GM10248 (cell line): ENCODE measurements at regions not wholly inside any gene's neighbourhood (a gene's known extent, or its start where the extent isn't known, plus 50 kb on each side); places are given as distances from the start of the nearest gene placed in this dataset.

Source experiments
- CTCF ChIA-PET: fragments of 300-600 bp; sonication (Branson Sonifier 250); formaldehyde crosslinking; extraction: SDS; loops from one replicate; lab custom pipeline; 2021; ENCODE audit warnings: antibody characterized with exemption; lab: Yijun Ruan, JAX
- POLR2A ChIA-PET: fragments of 350-650 bp; sonication (Branson Sonifier 250); formaldehyde crosslinking; extraction: SDS; loops from one replicate; lab custom pipeline; 2020; ENCODE audit warnings: antibody characterized with exemption; lab: Yijun Ruan, JAX
- DNase-seq: peaks from one replicate; pipeline ENCODE4 v3.0.0; 2012; ENCODE audit errors: extremely low spot score
- CTCF ChIP-seq: IDR thresholded peaks from 2 replicates; pipeline ENCODE4 v1.5.1; 2012; ENCODE audit warnings: mild to moderate bottlenecking, low read depth; ENCODE audit errors: extremely low read depth, missing control alignments, control extremely low read depth

DNA sequence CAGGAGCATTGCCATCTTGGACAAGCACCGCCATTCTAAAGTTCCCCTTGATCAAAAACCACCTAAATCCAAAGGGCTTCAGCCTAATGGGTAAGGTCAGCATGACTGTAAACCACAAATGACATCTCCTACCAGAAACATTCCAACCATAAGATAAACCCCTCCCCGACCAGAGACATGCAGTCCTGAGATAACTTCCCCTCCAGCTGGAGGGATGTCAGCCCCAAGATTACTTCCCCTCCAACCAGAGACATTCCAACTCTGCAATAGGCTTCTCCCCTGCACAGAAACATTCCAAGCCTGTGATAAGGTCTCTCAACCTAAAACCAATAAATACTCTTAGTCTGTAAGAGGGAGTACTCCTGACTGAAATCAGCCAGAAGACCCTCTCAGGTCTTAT, 62.7 kb upstream of the DNAJC19 start:
- ChIA-PET CTCF (no interaction called here), POLR2A (no interaction called here)
- no peak for TF ChIP-seq CTCF
- no peak for DNase-seq

DNA sequence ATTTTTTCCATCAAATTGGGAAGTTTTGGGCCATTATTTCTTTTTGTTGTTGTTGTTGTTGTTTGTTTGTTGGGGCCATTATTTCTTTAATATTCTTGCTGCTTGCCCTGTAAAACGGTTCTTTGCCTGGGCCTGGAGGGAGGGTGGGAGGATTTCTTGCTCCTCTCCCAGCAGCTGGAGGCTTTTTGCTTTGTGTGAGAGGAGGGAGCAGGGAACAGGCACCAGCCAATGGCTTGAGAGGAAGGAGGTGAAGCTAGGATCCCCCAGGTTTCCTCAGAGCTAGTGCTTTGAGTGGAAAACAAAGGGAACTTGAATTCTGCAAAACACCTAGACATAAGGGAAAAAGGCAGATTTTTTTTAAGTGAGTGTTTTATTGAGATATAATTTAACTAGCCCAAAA, 61.2 kb upstream of the DNAJC19 start:
- no peak for DNase-seq
- ChIA-PET POLR2A (no interaction called here), CTCF (no interaction called here)
- TF ChIP-seq CTCF = no peak

DNA sequence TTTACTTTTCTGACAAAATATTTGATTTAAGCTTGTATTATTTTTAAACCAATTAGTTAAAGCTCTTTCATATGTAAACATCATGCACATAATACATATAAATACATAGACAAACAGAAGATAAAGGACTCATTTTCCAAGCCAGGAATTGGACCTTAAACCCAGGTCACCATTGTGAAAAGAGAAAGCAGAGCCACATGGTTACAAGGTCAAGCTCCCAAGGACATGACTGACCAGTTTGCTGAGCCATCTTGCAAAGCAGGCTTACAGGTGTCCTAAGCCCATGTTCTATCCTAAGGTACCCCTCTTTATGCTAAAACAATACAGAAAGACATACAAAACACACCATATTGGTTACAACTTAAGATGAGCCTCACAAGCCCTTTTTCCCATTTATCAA, 50.5 kb upstream of the DNAJC19 start:
- CTCF ChIA-PET = no interaction called here
- DNase-seq = no peak
- POLR2A ChIA-PET = no interaction called here
- no peak for TF ChIP-seq CTCF
